ENCODE measurements at regions not wholly inside any gene's neighbourhood (a gene's known extent, or its start where the extent isn't known, plus 50 kb on each side); places are given as distances from the start of the nearest gene placed in this dataset.
"Not testable (repeated sequence)": the region's sequence is repeated elsewhere in the genome, so short reads cannot be mapped to it uniquely, and the experiment has no call there.

- H3K27me3 Mint-ChIP-seq (ENCODE audit: low read depth); H3K9me3 Mint-ChIP-seq; intact Hi-C loops (cut with micrococcal nuclease); H3K36me3 Mint-ChIP-seq (ENCODE audit: low read depth); H3K4me3 Mint-ChIP-seq (ENCODE audit: low read depth); H3K27ac Mint-ChIP-seq; DNase-seq (ENCODE audit: low spot score); H3K4me1 Mint-ChIP-seq (ENCODE audit: low read depth): not testable (repeated sequence)
Observed at GRCh38 chr21:22377795-22378194, 1379.6 kb downstream of the NCAM2 start.

- no peak for DNase-seq (ENCODE audit: low spot score)
- Mint-ChIP-seq H3K36me3 (ENCODE audit: low read depth) (no peaks in the 10 kb centered on the region), H3K27me3 (ENCODE audit: low read depth) (no peaks in the 10 kb centered on the region), H3K9me3 (no peaks in the 10 kb centered on the region), H3K4me3 (ENCODE audit: low read depth) (no peak overlapping the region), H3K4me1 (ENCODE audit: low read depth) (no peaks in the 10 kb centered on the region), H3K27ac (no peak overlapping the region)
- intact Hi-C loops (cut with micrococcal nuclease) = no loop called here
Observed at GRCh38 chr21:22393324-22393723, 1395.1 kb downstream of the NCAM2 start.

GRCh38 chr21:22395965-22396364 lies 1397.8 kb downstream of the NCAM2 start:
- no peak overlapping the region for H3K27ac Mint-ChIP-seq

GRCh38 chr21:22399681-22400514 lies 1401.7 kb downstream of the NCAM2 start:
- Mint-ChIP-seq H3K36me3 (ENCODE audit: low read depth) (no peaks in the 10 kb centered on the region), H3K9me3 (peaks cover 4% of the 10 kb centered on the region), H3K27me3 (ENCODE audit: low read depth) (no peaks in the 10 kb centered on the region), H3K4me1 (ENCODE audit: low read depth) (no peaks in the 10 kb centered on the region), H3K4me3 (ENCODE audit: low read depth) (no peak overlapping the region), H3K27ac (no peak overlapping the region)
- DNase-seq (ENCODE audit: low spot score) = no peak
- intact Hi-C loops (cut with micrococcal nuclease) = no loop called here

More at GRCh38 chr21:22395965-22396364, 1397.8 kb downstream of the NCAM2 start:
- intact Hi-C loops (cut with micrococcal nuclease) = no loop called here
- Mint-ChIP-seq H3K4me1 (ENCODE audit: low read depth) (no peaks in the 10 kb centered on the region), H3K27me3 (ENCODE audit: low read depth) (no peaks in the 10 kb centered on the region), H3K4me3 (ENCODE audit: low read depth) (no peak overlapping the region), H3K36me3 (ENCODE audit: low read depth) (no peaks in the 10 kb centered on the region), H3K9me3 (no peaks in the 10 kb centered on the region)
- DNase-seq (ENCODE audit: low spot score) = no peak

- intact Hi-C loops (cut with micrococcal nuclease) = no loop called here
- Mint-ChIP-seq H3K4me3 (ENCODE audit: low read depth) (no peak overlapping the region), H3K27me3 (ENCODE audit: low read depth) (no peaks in the 10 kb centered on the region), H3K27ac (no peak overlapping the region), H3K4me1 (ENCODE audit: low read depth) (no peaks in the 10 kb centered on the region), H3K9me3 (no peaks in the 10 kb centered on the region), H3K36me3 (ENCODE audit: low read depth) (no peaks in the 10 kb centered on the region)
- DNase-seq (ENCODE audit: low spot score) = no peak
Observed at GRCh38 chr21:22409571-22409970, 1411.4 kb downstream of the NCAM2 start.

GRCh38 chr21:22416555-22416954 lies 1418.3 kb downstream of the NCAM2 start:
- intact Hi-C loops (cut with micrococcal nuclease) = no loop called here
- no peak overlapping the region for H3K4me3 Mint-ChIP-seq (ENCODE audit: low read depth)

GRCh38 chr21:22421416-22422180 lies 1423.4 kb downstream of the NCAM2 start:
- intact Hi-C loops (cut with micrococcal nuclease) = no loop called here
- Mint-ChIP-seq H3K4me1 (ENCODE audit: low read depth) (peaks cover 5% of the 10 kb centered on the region), H3K4me3 (ENCODE audit: low read depth) (no peak overlapping the region), H3K27ac (no peak overlapping the region), H3K9me3 (no peaks in the 10 kb centered on the region), H3K36me3 (ENCODE audit: low read depth) (no peaks in the 10 kb centered on the region), H3K27me3 (ENCODE audit: low read depth) (no peaks in the 10 kb centered on the region)
- DNase-seq (ENCODE audit: low spot score) = no peak

More at GRCh38 chr21:22416555-22416954, 1418.3 kb downstream of the NCAM2 start:
- Mint-ChIP-seq H3K4me1 (ENCODE audit: low read depth) (peaks cover 5% of the 10 kb centered on the region), H3K27me3 (ENCODE audit: low read depth) (no peaks in the 10 kb centered on the region), H3K9me3 (no peaks in the 10 kb centered on the region), H3K36me3 (ENCODE audit: low read depth) (no peaks in the 10 kb centered on the region), H3K27ac (no peak overlapping the region)
- no peak for DNase-seq (ENCODE audit: low spot score)

- Mint-ChIP-seq H3K9me3 (peaks cover 2% of the 10 kb centered on the region), H3K4me1 (ENCODE audit: low read depth) (no peaks in the 10 kb centered on the region), H3K27ac (no peak overlapping the region), H3K4me3 (ENCODE audit: low read depth) (no peak overlapping the region), H3K36me3 (ENCODE audit: low read depth) (no peaks in the 10 kb centered on the region), H3K27me3 (ENCODE audit: low read depth) (no peaks in the 10 kb centered on the region)
- no peak for DNase-seq (ENCODE audit: low spot score)
- intact Hi-C loops (cut with micrococcal nuclease) = no loop called here
Observed at GRCh38 chr21:22438428-22439086, 1440.3 kb downstream of the NCAM2 start.

- DNase-seq (ENCODE audit: low spot score) = no peak
- Mint-ChIP-seq H3K4me1 (ENCODE audit: low read depth) (no peaks in the 10 kb centered on the region), H3K27me3 (ENCODE audit: low read depth) (no peaks in the 10 kb centered on the region), H3K27ac (no peak overlapping the region), H3K4me3 (ENCODE audit: low read depth) (no peak overlapping the region), H3K36me3 (ENCODE audit: low read depth) (no peaks in the 10 kb centered on the region), H3K9me3 (no peaks in the 10 kb centered on the region)
- intact Hi-C loops (cut with micrococcal nuclease) = no loop called here
Observed at GRCh38 chr21:22444990-22445389, 1446.8 kb downstream of the NCAM2 start.

GRCh38 chr21:22450507-22450906 lies 1452.3 kb downstream of the NCAM2 start:
- no peaks in the 10 kb centered on the region for H3K4me1 Mint-ChIP-seq (ENCODE audit: low read depth)
- no peak for DNase-seq (ENCODE audit: low spot score)
- intact Hi-C loops (cut with micrococcal nuclease) = no loop called here
- H3K4me3 Mint-ChIP-seq (ENCODE audit: low read depth) = no peak overlapping the region
- no peaks in the 10 kb centered on the region for H3K27me3 Mint-ChIP-seq (ENCODE audit: low read depth)
- H3K9me3 Mint-ChIP-seq = no peaks in the 10 kb centered on the region
- H3K36me3 Mint-ChIP-seq (ENCODE audit: low read depth) = no peaks in the 10 kb centered on the region
- no peak overlapping the region for H3K27ac Mint-ChIP-seq

- Mint-ChIP-seq H3K9me3 (no peaks in the 10 kb centered on the region), H3K27me3 (ENCODE audit: low read depth) (no peaks in the 10 kb centered on the region), H3K4me3 (ENCODE audit: low read depth) (no peak overlapping the region), H3K4me1 (ENCODE audit: low read depth) (no peaks in the 10 kb centered on the region), H3K36me3 (ENCODE audit: low read depth) (no peaks in the 10 kb centered on the region), H3K27ac (no peak overlapping the region)
- intact Hi-C loops (cut with micrococcal nuclease) = no loop called here
- DNase-seq (ENCODE audit: low spot score) = no peak
Observed at GRCh38 chr21:22456241-22456640, 1458.0 kb downstream of the NCAM2 start.

- no peaks in the 10 kb centered on the region for H3K36me3 Mint-ChIP-seq (ENCODE audit: low read depth)
- H3K9me3 Mint-ChIP-seq = peaks cover 3% of the 10 kb centered on the region
- H3K4me1 Mint-ChIP-seq (ENCODE audit: low read depth) = no peaks in the 10 kb centered on the region
- intact Hi-C loops (cut with micrococcal nuclease) = no loop called here
- no peak overlapping the region for H3K4me3 Mint-ChIP-seq (ENCODE audit: low read depth)
- no peak for DNase-seq (ENCODE audit: low spot score)
- H3K27me3 Mint-ChIP-seq (ENCODE audit: low read depth) = no peaks in the 10 kb centered on the region
- no peak overlapping the region for H3K27ac Mint-ChIP-seq
Observed at GRCh38 chr21:22468893-22469292, 1470.7 kb downstream of the NCAM2 start.

- H3K4me1 Mint-ChIP-seq (ENCODE audit: low read depth) = no peaks in the 10 kb centered on the region
Observed at GRCh38 chr21:22474403-22474802, 1476.2 kb downstream of the NCAM2 start.

More at GRCh38 chr21:22474403-22474802, 1476.2 kb downstream of the NCAM2 start:
- H3K27me3 Mint-ChIP-seq (ENCODE audit: low read depth) = no peaks in the 10 kb centered on the region
- peaks cover 8% of the 10 kb centered on the region for H3K9me3 Mint-ChIP-seq
- intact Hi-C loops (cut with micrococcal nuclease) = no loop called here
- H3K4me3 Mint-ChIP-seq (ENCODE audit: low read depth) = no peak overlapping the region
- H3K36me3 Mint-ChIP-seq (ENCODE audit: low read depth) = no peaks in the 10 kb centered on the region
- DNase-seq (ENCODE audit: low spot score) = no peak
- H3K27ac Mint-ChIP-seq = no peak overlapping the region
